ENCODE measurements at regions not wholly inside any gene's neighbourhood (a gene's known extent, or its start where the extent isn't known, plus 50 kb on each side); places are given as distances from the start of the nearest gene placed in this dataset.

DNA sequence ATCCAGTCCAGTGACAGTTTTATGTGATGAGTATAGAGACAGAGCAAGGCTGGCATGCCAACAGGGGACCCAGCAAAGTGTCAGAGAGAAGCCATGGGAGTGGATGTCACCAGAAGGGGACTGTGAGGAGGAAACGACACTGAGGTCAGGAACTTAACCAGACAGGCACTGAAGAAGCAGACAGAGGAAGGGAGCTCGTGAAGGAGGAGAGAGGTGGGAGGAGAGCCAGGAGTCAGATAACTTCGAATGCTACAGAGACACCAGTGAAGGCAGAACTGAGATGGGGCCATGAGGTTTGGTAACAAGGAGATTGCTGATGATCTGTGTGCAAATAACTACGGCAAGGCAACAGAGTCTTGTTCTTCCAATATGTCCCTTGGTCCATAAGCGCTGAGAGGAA lies 211.1 kb upstream of the FOXA2 start:
- TF ChIP-seq CTCF (conservative IDR thresholded peaks at IDR 0.05) = no peak
- H3K27ac ChIP-seq = peak overlapping the region; percentile 51; the same call in 1 of the 2 replicates

DNA sequence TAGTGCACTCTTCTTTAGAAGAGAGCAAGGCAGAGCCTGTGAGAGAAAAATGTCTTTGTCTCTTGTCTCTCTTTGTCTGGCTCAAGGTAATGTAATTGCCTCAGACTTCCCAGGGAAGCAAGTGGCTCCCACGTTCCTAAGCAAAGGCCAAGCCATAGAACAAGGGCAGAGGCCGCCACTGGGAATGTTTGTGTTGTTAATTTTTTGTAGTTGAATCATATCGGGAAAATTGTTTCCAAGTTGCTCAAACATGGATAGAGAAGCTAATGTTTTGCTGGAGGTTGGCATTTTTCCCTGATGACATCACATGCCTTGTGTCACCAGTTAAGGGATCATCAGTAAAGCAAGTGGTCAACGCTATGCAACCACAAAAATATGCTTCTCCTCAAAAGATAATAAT lies 211.5 kb upstream of the FOXA2 start:
- no peak for TF ChIP-seq CTCF (conservative IDR thresholded peaks at IDR 0.05)
- H3K27ac ChIP-seq = peak overlapping the region; percentile 51; the same call in 1 of the 2 replicates

GRCh38 chr20:22796469-22797077 lies 212.2 kb upstream of the FOXA2 start:
- no peak for TF ChIP-seq CTCF (conservative IDR thresholded peaks at IDR 0.05)
- H3K27ac ChIP-seq = no peak overlapping the region

- H3K27ac ChIP-seq = no peak overlapping the region
- no peak for TF ChIP-seq CTCF (conservative IDR thresholded peaks at IDR 0.05)
These were observed 212.7 kb upstream of the FOXA2 start for GRCh38 chr20:22797103-22797502.

DNA sequence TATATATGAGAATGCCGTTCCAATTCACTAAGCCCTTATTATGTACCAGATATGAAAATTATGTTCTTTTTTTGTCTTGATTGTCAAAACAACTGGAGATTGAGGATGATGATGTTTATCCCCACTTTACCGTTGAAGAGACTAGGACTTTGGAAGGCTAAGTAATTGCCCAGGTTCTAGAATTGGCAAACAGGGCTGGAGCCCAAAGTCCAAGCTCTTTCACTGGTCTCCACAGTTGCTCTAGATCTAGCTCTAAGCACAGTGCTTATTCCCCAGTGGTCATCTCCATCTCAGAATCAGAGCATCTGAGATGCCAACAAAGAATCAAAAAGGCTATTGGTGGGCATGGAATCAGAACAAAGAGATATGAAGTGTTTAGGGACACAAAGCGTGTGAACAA lies 215.3 kb upstream of the FOXA2 start:
- TF ChIP-seq CTCF (conservative IDR thresholded peaks at IDR 0.05) = no peak
- H3K27ac ChIP-seq = no peak overlapping the region

DNA sequence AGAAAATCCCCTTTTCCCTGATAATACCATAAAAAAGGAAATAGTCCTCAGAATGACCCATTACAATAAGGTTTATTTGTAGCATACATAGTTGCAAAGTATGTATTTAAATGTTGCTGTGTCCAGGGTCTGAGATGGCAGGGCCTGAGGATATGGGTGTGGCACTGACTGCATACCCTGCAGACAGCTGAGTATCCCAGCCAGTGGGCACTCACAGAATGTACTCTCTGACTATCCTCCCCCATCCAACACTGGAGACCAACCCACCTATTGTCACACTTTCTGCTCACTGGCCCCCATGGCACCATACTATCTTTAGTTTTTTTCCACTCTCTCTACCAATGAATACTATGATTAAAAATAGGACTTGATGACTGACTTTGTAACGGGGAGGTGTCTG lies 215.8 kb upstream of the FOXA2 start:
- no peak overlapping the region for H3K27ac ChIP-seq
- no peak for TF ChIP-seq CTCF (conservative IDR thresholded peaks at IDR 0.05)

DNA sequence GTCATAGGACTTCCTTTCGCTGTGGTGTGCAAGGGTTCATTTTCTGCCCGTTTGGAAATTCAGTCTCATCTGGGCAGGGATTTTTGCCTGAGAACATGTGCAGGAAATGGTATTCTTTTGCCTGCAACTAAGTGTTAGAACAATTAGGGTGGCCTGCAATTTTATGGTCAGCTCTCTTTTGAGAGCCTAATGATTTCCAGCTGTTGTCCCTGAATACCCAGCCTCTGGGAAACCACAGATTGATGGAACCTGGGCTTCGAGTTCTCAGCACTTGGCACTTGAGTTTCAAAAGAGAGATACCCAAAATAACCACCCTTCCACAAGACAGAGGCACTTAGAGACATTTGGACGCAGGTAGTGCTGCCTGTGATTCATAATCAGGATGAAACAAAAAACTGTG lies 217.2 kb upstream of the FOXA2 start:
- TF ChIP-seq CTCF (conservative IDR thresholded peaks at IDR 0.05) = no peak
- no peak overlapping the region for H3K27ac ChIP-seq

Data from VCaP (cell line).